ENCODE measurements at regions not wholly inside any gene's neighbourhood (a gene's known extent, or its start where the extent isn't known, plus 50 kb on each side); places are given as distances from the start of the nearest gene placed in this dataset.

- no peak for TF ChIP-seq CTCF (IDR thresholded peaks at IDR 0.05)
- no peak for TF ChIP-seq POLR2AphosphoS5 (IDR thresholded peaks at IDR 0.05; ENCODE audit: low read depth, low read length)
- TF ChIP-seq REST (IDR thresholded peaks at IDR 0.05; ENCODE audit: insufficient read depth in 1 of 2, low read depth in 2 of 2, low read length in 1 of 2) = no peak
These were observed 77.2 kb upstream of the PTPRZ1 start for GRCh38 chr7:121795736-121796135.
